Activated naive CD8-positive, alpha-beta T cell treated with anti-CD3 and anti-CD28 coated beads, Interleukin-2, amount 50 U/mL, for 24 hours (primary cell): ENCODE measurements at regions not wholly inside any gene's neighbourhood (a gene's known extent, or its start where the extent isn't known, plus 50 kb on each side); places are given as distances from the start of the nearest gene placed in this dataset.

Source experiments
- ATAC-seq: fragments of 150-1000 bp; cut with Tn5 transposase; one replicate; pipeline ENCODE4 v1.10.0; 2021
- DNase-seq: peaks from one replicate; pipeline ENCODE4 v3.0.0; 2021
- H3K27ac Mint-ChIP-seq: one replicate; pipeline ENCODE4 v1.8.0; 2021; ENCODE audit warnings: mild to moderate bottlenecking, mixed read lengths
- H3K27me3 Mint-ChIP-seq: one replicate; pipeline ENCODE4 v1.8.0; 2021; ENCODE audit warnings: mixed read lengths
- H3K36me3 Mint-ChIP-seq: one replicate; pipeline ENCODE4 v1.8.0; 2021; ENCODE audit warnings: low read depth, mixed read lengths
- H3K4me1 Mint-ChIP-seq: one replicate; pipeline ENCODE4 v1.8.0; 2021; ENCODE audit warnings: mixed read lengths
- H3K4me3 Mint-ChIP-seq: one replicate; pipeline ENCODE4 v1.8.0; 2021; ENCODE audit warnings: mild to moderate bottlenecking, moderate library complexity, mixed read lengths
- H3K9me3 Mint-ChIP-seq: one replicate; pipeline ENCODE4 v1.8.0; 2021; ENCODE audit warnings: mixed read lengths

DNA sequence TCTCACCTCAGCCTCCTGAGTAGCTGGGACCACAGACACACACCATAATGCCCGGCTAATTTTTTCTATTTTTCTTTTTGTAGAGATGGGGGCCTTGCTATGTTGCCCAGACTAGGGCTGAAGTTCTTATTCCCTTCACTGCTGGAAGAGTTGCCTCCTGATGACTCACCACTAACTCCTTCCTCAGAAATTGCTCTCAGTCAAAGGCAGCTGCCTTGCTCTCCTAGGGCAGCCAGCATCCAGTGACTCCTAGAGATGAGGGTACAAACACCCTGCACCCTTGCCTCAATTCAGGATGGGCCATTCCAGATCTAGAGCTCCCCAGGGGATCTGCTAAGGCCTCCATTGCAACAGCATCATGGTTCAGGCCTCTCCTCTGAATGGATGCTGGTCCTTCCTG, 54.0 kb upstream of the RASSF8 start:
- no peaks in the 10 kb centered on the region for H3K9me3 Mint-ChIP-seq
- no peak overlapping the region for H3K27ac Mint-ChIP-seq
- H3K27me3 Mint-ChIP-seq: no peaks in the 10 kb centered on the region
- no peaks in the 10 kb centered on the region for H3K36me3 Mint-ChIP-seq
- no peaks in the 10 kb centered on the region for H3K4me1 Mint-ChIP-seq
- ATAC-seq (no peak), DNase-seq (no peak)
- no peak overlapping the region for H3K4me3 Mint-ChIP-seq

DNA sequence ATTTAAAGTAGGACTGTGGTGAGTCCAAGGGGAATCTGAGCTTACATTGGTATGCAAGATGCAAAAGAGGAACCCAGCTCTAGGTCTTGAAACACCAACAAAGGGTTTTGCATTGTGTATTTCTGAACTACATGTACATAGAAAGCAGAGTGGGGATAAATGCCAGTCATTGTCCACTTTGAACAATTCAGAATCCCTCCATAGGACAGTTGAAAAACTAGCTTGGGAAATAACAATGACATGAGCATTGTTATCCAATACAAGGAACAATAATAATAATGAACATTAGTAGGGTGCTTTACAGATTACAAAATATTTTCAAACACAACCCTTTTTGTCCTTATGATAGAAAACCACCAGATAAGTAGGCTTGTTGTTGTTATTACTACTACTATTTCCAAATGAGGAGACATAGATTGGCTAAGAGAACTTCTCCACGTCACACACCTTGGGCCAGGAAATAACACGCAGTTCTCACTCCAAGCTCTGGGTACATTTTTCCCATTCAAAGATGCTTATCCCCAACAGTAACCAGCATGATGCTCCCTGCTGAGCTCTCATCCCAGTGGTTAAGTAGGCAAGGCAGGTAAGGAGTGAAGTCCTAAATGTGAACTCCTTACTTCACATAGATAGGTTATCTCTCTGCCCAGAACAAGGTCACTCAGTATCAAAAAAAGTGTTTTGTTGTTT, 51.7 kb upstream of the RASSF8 start:
- H3K27me3 Mint-ChIP-seq: no peaks in the 10 kb centered on the region
- no peaks in the 10 kb centered on the region for H3K9me3 Mint-ChIP-seq
- DNase-seq: no peak
- H3K4me1 Mint-ChIP-seq: no peaks in the 10 kb centered on the region
- no peak overlapping the region for H3K4me3 Mint-ChIP-seq
- H3K27ac Mint-ChIP-seq: no peak overlapping the region
- ATAC-seq: no peak
- H3K36me3 Mint-ChIP-seq: no peaks in the 10 kb centered on the region
